ENCODE measurements at regions not wholly inside any gene's neighbourhood (a gene's known extent, or its start where the extent isn't known, plus 50 kb on each side); places are given as distances from the start of the nearest gene placed in this dataset.
"Not testable (repeated sequence)": the region's sequence is repeated elsewhere in the genome, so short reads cannot be mapped to it uniquely, and the experiment has no call there.

- TF ChIP-seq, protein P1, sequence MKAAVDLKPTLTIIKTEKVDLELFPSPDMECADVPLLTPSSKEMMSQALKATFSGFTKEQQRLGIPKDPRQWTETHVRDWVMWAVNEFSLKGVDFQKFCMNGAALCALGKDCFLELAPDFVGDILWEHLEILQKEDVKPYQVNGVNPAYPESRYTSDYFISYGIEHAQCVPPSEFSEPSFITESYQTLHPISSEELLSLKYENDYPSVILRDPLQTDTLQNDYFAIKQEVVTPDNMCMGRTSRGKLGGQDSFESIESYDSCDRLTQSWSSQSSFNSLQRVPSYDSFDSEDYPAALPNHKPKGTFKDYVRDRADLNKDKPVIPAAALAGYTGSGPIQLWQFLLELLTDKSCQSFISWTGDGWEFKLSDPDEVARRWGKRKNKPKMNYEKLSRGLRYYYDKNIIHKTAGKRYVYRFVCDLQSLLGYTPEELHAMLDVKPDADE (IDR thresholded peaks at IDR 0.05): no peak
- TF ChIP-seq EZH2phosphoT487 (IDR thresholded peaks at IDR 0.05; ENCODE audit: unreplicated experiment) (no peak), EZH2 (IDR thresholded peaks at IDR 0.05; ENCODE audit: low read depth, unreplicated experiment) (no peak), CREB1 (CRISPR knock-in tag; IDR thresholded peaks at IDR 0.05; ENCODE audit: low read depth) (no peak)
Measured at GRCh38 chr19:41511628-41512027, 64.3 kb upstream of the CEACAM21 start (continued).

- TF ChIP-seq EZH2phosphoT487 (IDR thresholded peaks at IDR 0.05; ENCODE audit: unreplicated experiment): no peak
- no peak for TF ChIP-seq POLR2AphosphoS5 (IDR thresholded peaks at IDR 0.05; ENCODE audit: low read depth)
- TF ChIP-seq STAT1 (IDR thresholded peaks at IDR 0.05; ENCODE audit: unreplicated experiment): no peak
- no peak for TF ChIP-seq JUNB (IDR thresholded peaks at IDR 0.05; ENCODE audit: unreplicated experiment)
- no peak for TF ChIP-seq EZH2 (IDR thresholded peaks at IDR 0.05; ENCODE audit: low read depth, unreplicated experiment)
- TF ChIP-seq CTCF (conservative IDR thresholded peaks at IDR 0.05; ENCODE audit: low read depth in 2 of 2): no peak
- TF ChIP-seq ZNF114 (CRISPR knock-in tag; IDR thresholded peaks at IDR 0.05): no peak
- H3K4me1 ChIP-seq (ENCODE audit: insufficient read depth): no peaks in the 10 kb centered on the region
- peak; percentile 53 for ATAC-seq
- Mint-ChIP-seq H3K4me3 (no peak overlapping the region), H3K27ac (no peak overlapping the region), H3K4me1 (no peaks in the 10 kb centered on the region), H3K36me3 (ENCODE audit: low read depth) (no peaks in the 10 kb centered on the region), H3K9me3 (peaks cover 4% of the 10 kb centered on the region; the same call in 1 of the 3 replicates), H3K27me3 (ENCODE audit: insufficient read depth, low read depth, poor library complexity) (peaks cover 4% of the 10 kb centered on the region)
- H3K4me2 ChIP-seq: no peak overlapping the region
- DNase-seq (ENCODE audit: low spot score): peak; percentile 12
- H2AFZ ChIP-seq: no peak overlapping the region
- no peak overlapping the region for H3K4me3 ChIP-seq
- H3K79me2 ChIP-seq (replicated peaks; ENCODE audit: insufficient read depth): no peaks in the 10 kb centered on the region
- H3F3A ChIP-seq (replicated peaks; ENCODE audit: low read depth): no peaks in the 10 kb centered on the region
- no peaks in the 10 kb centered on the region for H4K20me1 ChIP-seq (replicated peaks; ENCODE audit: insufficient read depth)
- H3K36me3 ChIP-seq (ENCODE audit: insufficient read depth): no peaks in the 10 kb centered on the region
- no peaks in the 10 kb centered on the region for H3K9me2 ChIP-seq (ENCODE audit: insufficient read depth)
- H3K27me3 ChIP-seq (ENCODE audit: insufficient read depth): peaks cover 32% of the 10 kb centered on the region
- no peak overlapping the region for H3K27ac ChIP-seq (ENCODE audit: low read depth)
Measured at GRCh38 chr19:41515015-41515652, 60.8 kb upstream of the CEACAM21 start.

GRCh38 chr19:41516292-41517171 is 59.4 kb upstream of the CEACAM21 start:
- H3K27ac ChIP-seq (ENCODE audit: low read depth); H3K4me2 ChIP-seq; H3K27ac Mint-ChIP-seq; H2AFZ ChIP-seq; H3K4me3 Mint-ChIP-seq; H3K9me2 ChIP-seq (ENCODE audit: insufficient read depth); DNase-seq (ENCODE audit: low spot score); H3K9me3 Mint-ChIP-seq; H3F3A ChIP-seq (replicated peaks; ENCODE audit: low read depth); H3K4me1 Mint-ChIP-seq; H3K4me1 ChIP-seq (ENCODE audit: insufficient read depth); H3K79me2 ChIP-seq (replicated peaks; ENCODE audit: insufficient read depth); H3K36me3 ChIP-seq (ENCODE audit: insufficient read depth); H3K4me3 ChIP-seq; ATAC-seq; H3K36me3 Mint-ChIP-seq (ENCODE audit: low read depth); H4K20me1 ChIP-seq (replicated peaks; ENCODE audit: insufficient read depth): not testable (repeated sequence)
- H3K27me3 Mint-ChIP-seq (ENCODE audit: insufficient read depth, low read depth, poor library complexity): peaks cover 17% of the 10 kb centered on the region
- H3K27me3 ChIP-seq (ENCODE audit: insufficient read depth): peaks cover 46% of the 10 kb centered on the region
